ENCODE measurements at regions not wholly inside any gene's neighbourhood (a gene's known extent, or its start where the extent isn't known, plus 50 kb on each side); places are given as distances from the start of the nearest gene placed in this dataset.

DNA sequence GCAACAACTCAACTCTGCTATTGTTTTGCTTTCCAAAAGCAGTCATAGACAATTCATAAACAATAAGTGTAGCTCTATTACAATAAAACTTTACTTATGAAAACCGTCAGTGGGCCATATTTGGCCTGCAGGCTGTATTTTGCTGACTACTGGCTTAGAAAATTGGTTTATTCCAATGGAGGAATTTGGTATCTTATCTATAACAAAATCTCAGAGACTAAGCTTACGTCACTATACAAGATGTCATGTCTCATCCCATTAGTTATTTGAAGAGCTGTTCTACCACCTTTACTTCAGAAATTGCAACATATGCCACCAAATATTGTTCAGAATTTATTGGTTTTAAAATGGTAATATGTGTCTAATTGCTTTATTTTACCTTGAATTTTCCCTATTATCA lies 436.9 kb downstream of the HTR1B start:
- TF ChIP-seq BHLHE40 (IDR thresholded peaks at IDR 0.05; ENCODE audit: borderline replicate concordance): no peak
- TF ChIP-seq LEF1 (IDR thresholded peaks at IDR 0.05; ENCODE audit: borderline replicate concordance): no peak

All from HEK293T (cell line).